IPS-NIHi7 (cell line): ENCODE measurements at regions not wholly inside any gene's neighbourhood (a gene's known extent, or its start where the extent isn't known, plus 50 kb on each side); places are given as distances from the start of the nearest gene placed in this dataset.

ENCODE experiments used
- DNase-seq: peaks from one replicate; pipeline ENCODE4 v3.0.0; 2012; ENCODE audit warnings: mixed read lengths; ENCODE audit errors: extremely low spot score

GRCh38 chr1:29981586-29982239 is 741.7 kb downstream of the MATN1 start:
- DNase-seq: no peak

GRCh38 chr1:29977550-29977949 is 741.2 kb downstream of the PTPRU start:
- DNase-seq: no peak

GRCh38 chr1:29975036-29975694 is 738.8 kb downstream of the PTPRU start:
- DNase-seq: peak; percentile 65

- DNase-seq: peak; percentile 71
Observed at GRCh38 chr1:29974316-29974724, 738.0 kb downstream of the PTPRU start.

GRCh38 chr1:29973406-29973805 is 737.1 kb downstream of the PTPRU start:
- peak; percentile 43 for DNase-seq

GRCh38 chr1:29972421-29973053 is 736.2 kb downstream of the PTPRU start:
- no peak for DNase-seq

- DNase-seq: no peak
Observed at GRCh38 chr1:29971703-29972102, 735.4 kb downstream of the PTPRU start.

GRCh38 chr1:29970747-29971325 is 734.5 kb downstream of the PTPRU start:
- DNase-seq: no peak

- DNase-seq: no peak
Observed at GRCh38 chr1:29969576-29969975, 733.3 kb downstream of the PTPRU start.

GRCh38 chr1:29967261-29967660 is 730.9 kb downstream of the PTPRU start:
- no peak for DNase-seq

- DNase-seq: no peak
Observed at GRCh38 chr1:29966526-29967045, 730.3 kb downstream of the PTPRU start.

GRCh38 chr1:29964718-29965533 is 728.6 kb downstream of the PTPRU start:
- no peak for DNase-seq

- DNase-seq: no peak
Observed at GRCh38 chr1:29963946-29964345, 727.6 kb downstream of the PTPRU start.

GRCh38 chr1:29962831-29963247 is 726.5 kb downstream of the PTPRU start:
- DNase-seq: no peak

- DNase-seq: no peak
Observed at GRCh38 chr1:29962336-29962735, 726.0 kb downstream of the PTPRU start.

GRCh38 chr1:29961293-29962059 is 725.2 kb downstream of the PTPRU start:
- no peak for DNase-seq

- peak; percentile 55 for DNase-seq
Observed at GRCh38 chr1:29960876-29961275, 724.6 kb downstream of the PTPRU start.

- no peak for DNase-seq
Observed at GRCh38 chr1:29960156-29960755, 723.9 kb downstream of the PTPRU start.

- DNase-seq: no peak
Observed at GRCh38 chr1:29959356-29959755, 723.0 kb downstream of the PTPRU start.

- DNase-seq: no peak
Observed at GRCh38 chr1:29958271-29958670, 721.9 kb downstream of the PTPRU start.
